HepG2 (cell line): ENCODE measurements at regions not wholly inside any gene's neighbourhood (a gene's known extent, or its start where the extent isn't known, plus 50 kb on each side); places are given as distances from the start of the nearest gene placed in this dataset.

Source experiments
- FOSL2 ChIP-seq: sonication (generic); formaldehyde crosslinking; IDR thresholded peaks from 2 replicates; pipeline ENCODE4 v1.4.0; 2020; ENCODE audit warnings: missing genetic modification reagents
- HNF4A ChIP-seq: sonication (generic); formaldehyde crosslinking; IDR thresholded peaks from 2 replicates; pipeline ENCODE4 v1.4.0; 2020; ENCODE audit warnings: missing genetic modification reagents
- HOXA3 ChIP-seq: sonication (generic); formaldehyde crosslinking; IDR thresholded peaks from 2 replicates; pipeline ENCODE4 v1.5.0; 2020; ENCODE audit warnings: missing genetic modification reagents
- ISL2 ChIP-seq: sonication (generic); formaldehyde crosslinking; IDR thresholded peaks from 2 replicates; pipeline ENCODE4 v1.5.0; 2020; ENCODE audit warnings: missing genetic modification reagents
- NFIC ChIP-seq: IDR thresholded peaks from 2 replicates; pipeline ENCODE4 v1.6.1; 2012; ENCODE audit warnings: mild to moderate bottlenecking, low read length, inconsistent platforms
- POLR2G ChIP-seq: fragments of 200-400 bp; formaldehyde crosslinking; IDR thresholded peaks from 2 replicates; pipeline ENCODE4 v1.6.1; 2018; ENCODE audit warnings: mild to moderate bottlenecking, low read depth, low read length, moderate library complexity
- RARA ChIP-seq: IDR thresholded peaks from 2 replicates; pipeline ENCODE4 v1.6.1; 2016; ENCODE audit warnings: missing genetic modification reagents, missing compliant biosample characterization
- SALL1 ChIP-seq: sonication (generic); formaldehyde crosslinking; IDR thresholded peaks from 2 replicates; pipeline ENCODE4 v1.8.0; 2022; ENCODE audit warnings: mild to moderate bottlenecking, missing genetic modification reagents
- SNAPC2 ChIP-seq: sonication (generic); formaldehyde crosslinking; IDR thresholded peaks from 2 replicates; pipeline ENCODE4 v1.8.1; 2022; ENCODE audit warnings: mild to moderate bottlenecking, missing genetic modification reagents
- TFDP2 ChIP-seq: sonication (generic); formaldehyde crosslinking; IDR thresholded peaks from 2 replicates; pipeline ENCODE4 v1.4.0; 2020; ENCODE audit warnings: missing genetic modification reagents
- YEATS4 ChIP-seq: sonication (generic); formaldehyde crosslinking; IDR thresholded peaks from 2 replicates; pipeline ENCODE4 v1.4.0; 2020; ENCODE audit warnings: missing genetic modification reagents, borderline replicate concordance
- ZBTB10 ChIP-seq: sonication (generic); formaldehyde crosslinking; IDR thresholded peaks from 2 replicates; pipeline ENCODE4 v1.4.0; 2020; ENCODE audit warnings: missing genetic modification reagents, borderline replicate concordance
- ZNF121 ChIP-seq: sonication (generic); formaldehyde crosslinking; IDR thresholded peaks from 2 replicates; pipeline ENCODE4 v1.5.0; 2020; ENCODE audit warnings: mild to moderate bottlenecking, missing genetic modification reagents
- ZNF574 ChIP-seq: sonication (generic); formaldehyde crosslinking; IDR thresholded peaks from 2 replicates; pipeline ENCODE4 v1.4.0; 2020; ENCODE audit warnings: missing genetic modification reagents
- TF ChIP-seq, protein P1 (sequence below): sonication (generic); formaldehyde crosslinking; IDR thresholded peaks from 2 replicates; pipeline ENCODE4 v1.5.1; 2020; ENCODE audit warnings: mild to moderate bottlenecking, missing genetic modification reagents, borderline replicate concordance

- TF ChIP-seq ZBTB10 (CRISPR knock-in tag) = no peak
- TF ChIP-seq ZNF121 (CRISPR knock-in tag) = peak; percentile 97
- TF ChIP-seq HNF4A (CRISPR knock-in tag) = peak; percentile 88
- peak; percentile 29 for TF ChIP-seq SALL1 (CRISPR knock-in tag)
- TF ChIP-seq YEATS4 = 0 out of 2 replicates have a peak, but pooled peaks have one; percentile 38
- 0 out of 2 replicates have a peak, but pooled peaks have one; percentile 23 for TF ChIP-seq ZNF574 (CRISPR knock-in tag)
- TF ChIP-seq FOSL2 (CRISPR knock-in tag) = 0 out of 2 replicates have a peak, but pooled peaks have one; percentile 5
- peak; percentile 48; the same call in 1 of the 2 replicates for TF ChIP-seq TFDP2 (CRISPR knock-in tag)
- peak; percentile 44; the same call in 1 of the 2 replicates for TF ChIP-seq HOXA3 (CRISPR knock-in tag)
- no peak for TF ChIP-seq ISL2 (CRISPR knock-in tag)
- no peak for TF ChIP-seq POLR2G
- no peak for TF ChIP-seq NFIC
- peak; percentile 74 for TF ChIP-seq RARA
- TF ChIP-seq SNAPC2 (CRISPR knock-in tag) = no peak
- TF ChIP-seq, protein P1, sequence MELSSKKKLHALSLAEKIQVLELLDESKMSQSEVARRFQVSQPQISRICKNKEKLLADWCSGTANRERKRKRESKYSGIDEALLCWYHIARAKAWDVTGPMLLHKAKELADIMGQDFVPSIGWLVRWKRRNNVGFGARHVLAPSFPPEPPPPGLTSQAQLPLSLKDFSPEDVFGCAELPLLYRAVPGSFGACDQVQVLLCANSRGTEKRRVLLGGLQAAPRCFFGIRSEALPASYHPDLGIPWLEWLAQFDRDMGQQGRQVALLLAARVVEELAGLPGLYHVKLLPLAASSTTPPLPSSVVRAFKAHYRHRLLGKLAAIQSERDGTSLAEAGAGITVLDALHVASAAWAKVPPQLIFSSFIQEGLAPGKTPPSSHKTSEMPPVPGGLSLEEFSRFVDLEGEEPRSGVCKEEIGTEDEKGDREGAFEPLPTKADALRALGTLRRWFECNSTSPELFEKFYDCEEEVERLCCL = no peak
Measured at GRCh38 chr3:42019144-42019952, 57.4 kb upstream of the ULK4 start (continued).
